Hepatocyte (in vitro differentiated cells): ENCODE measurements at regions not wholly inside any gene's neighbourhood (a gene's known extent, or its start where the extent isn't known, plus 50 kb on each side); places are given as distances from the start of the nearest gene placed in this dataset.

ENCODE experiments used
- DNase-seq: peaks from one replicate; pipeline ENCODE4 v3.0.0-alpha.2; 2016; ENCODE audit warnings: low spot score
- H2AFZ ChIP-seq: fragments of 200-600 bp; sonication (generic); 2 replicates; pipeline ENCODE4 v1.6.0; 2016; ENCODE audit warnings: antibody characterized with exemption, mild to moderate bottlenecking
- H3K27ac ChIP-seq: fragments of 200-600 bp; sonication (generic); 2 replicates; pipeline ENCODE4 v1.5.1; 2016; ENCODE audit warnings: mild to moderate bottlenecking
- H3K27me3 ChIP-seq: fragments of 200-600 bp; sonication (generic); 2 replicates; pipeline ENCODE4 v1.6.1; 2016
- H3K36me3 ChIP-seq: fragments of 200-600 bp; sonication (generic); replicated peaks from 2 replicates; pipeline ENCODE4 v1.5.1; 2016; ENCODE audit warnings: low read depth; ENCODE audit not compliant: insufficient read depth
- H3K4me1 ChIP-seq: fragments of 200-600 bp; sonication (generic); 2 replicates; pipeline ENCODE4 v1.5.1; 2016; ENCODE audit warnings: mild to moderate bottlenecking, moderate library complexity; ENCODE audit not compliant: insufficient read depth
- H3K4me2 ChIP-seq: fragments of 200-600 bp; sonication (generic); 2 replicates; pipeline ENCODE4 v1.6.0; 2016
- H3K4me3 ChIP-seq: fragments of 200-600 bp; sonication (generic); 2 replicates; pipeline ENCODE4 v1.5.1; 2016; ENCODE audit warnings: mild to moderate bottlenecking
- H3K79me2 ChIP-seq: fragments of 200-600 bp; sonication (generic); 2 replicates; pipeline ENCODE4 v1.6.0; 2017; ENCODE audit warnings: mild to moderate bottlenecking
- H3K9me2 ChIP-seq: fragments of 200-600 bp; sonication (generic); replicated peaks from 2 replicates; pipeline ENCODE4 v1.6.0; 2017; ENCODE audit warnings: mild to moderate bottlenecking; ENCODE audit not compliant: insufficient read depth
- H3K9me3 ChIP-seq: fragments of 200-600 bp; sonication (generic); 2 replicates; pipeline ENCODE4 v1.5.1; 2016; ENCODE audit warnings: low read depth, mild to moderate bottlenecking
- H4K20me1 ChIP-seq: fragments of 200-600 bp; sonication (generic); 2 replicates; pipeline ENCODE4 v1.6.0; 2016; ENCODE audit warnings: mild to moderate bottlenecking; ENCODE audit not compliant: insufficient read depth, poor library complexity, severe bottlenecking
- CTCF ChIP-seq: fragments of 200-600 bp; sonication (generic); IDR thresholded peaks from 2 replicates; pipeline ENCODE4 v1.5.1; 2016; ENCODE audit warnings: antibody characterized with exemption, mild to moderate bottlenecking; ENCODE audit not compliant: poor library complexity
- EZH2 ChIP-seq: fragments of 200-600 bp; sonication (generic); IDR thresholded peaks from 2 replicates; pipeline ENCODE4 v1.6.1; 2016; ENCODE audit warnings: antibody characterized with exemption, mild to moderate bottlenecking, borderline replicate concordance
- EZH2phosphoT487 ChIP-seq: fragments of 200-600 bp; sonication (generic); IDR thresholded peaks from one replicate; pipeline ENCODE4 v1.6.1; 2018; ENCODE audit warnings: antibody characterized with exemption, mild to moderate bottlenecking, low read depth, moderate library complexity; ENCODE audit not compliant: unreplicated experiment, severe bottlenecking
- WGBS: methylation state at CpG from one replicate; pipeline ENCODE4 v1.1.6; 2016; ENCODE audit warnings: low lambda C conversion rate; ENCODE audit errors: missing lambda C conversion rate; 5-methylcytosine and 5-hydroxymethylcytosine counted together

GRCh38 chr11:44400431-44400830 lies 90.5 kb upstream of the ALX4 start:
- H3K36me3 ChIP-seq, result no peaks in the 10 kb centered on the region
- H2AFZ ChIP-seq, result no peak overlapping the region
- H3K4me1 ChIP-seq, result no peaks in the 10 kb centered on the region
- H3K9me3 ChIP-seq, result no peaks in the 10 kb centered on the region
- no peak for DNase-seq
- no peak overlapping the region for H3K27ac ChIP-seq
- no peaks in the 10 kb centered on the region for H4K20me1 ChIP-seq
- no peaks in the 10 kb centered on the region for H3K79me2 ChIP-seq
- TF ChIP-seq CTCF (no peak), EZH2 (no peak), EZH2phosphoT487 (no peak)
- H3K4me2 ChIP-seq, result no peak overlapping the region
- no peaks in the 10 kb centered on the region for H3K9me2 ChIP-seq
- 98% methylated on average over 5 of the region's 5 CpGs for WGBS
- H3K27me3 ChIP-seq, result peaks cover 4% of the 10 kb centered on the region
- H3K4me3 ChIP-seq, result no peak overlapping the region

- Histone ChIP-seq H3K27me3 (peaks cover 4% of the 10 kb centered on the region), H3K4me1 (no peaks in the 10 kb centered on the region), H4K20me1 (no peaks in the 10 kb centered on the region), H3K27ac (no peak overlapping the region), H3K79me2 (no peaks in the 10 kb centered on the region), H3K4me3 (no peak overlapping the region), H3K9me3 (no peaks in the 10 kb centered on the region), H2AFZ (no peak overlapping the region), H3K36me3 (no peaks in the 10 kb centered on the region), H3K4me2 (no peak overlapping the region), H3K9me2 (no peaks in the 10 kb centered on the region)
- TF ChIP-seq CTCF, result no peak
- TF ChIP-seq EZH2phosphoT487, result no peak
- no peak for TF ChIP-seq EZH2
- 78% methylated on average over 12 of the region's 12 CpGs for WGBS
- no peak for DNase-seq
These were observed 92.6 kb upstream of the ALX4 start for GRCh38 chr11:44402466-44403075.

- no peak overlapping the region for H3K27ac ChIP-seq
- peaks cover 4% of the 10 kb centered on the region for H3K27me3 ChIP-seq
- no peaks in the 10 kb centered on the region for H3K9me2 ChIP-seq
- no peaks in the 10 kb centered on the region for H3K9me3 ChIP-seq
- no peak overlapping the region for H2AFZ ChIP-seq
- no peak for DNase-seq
- TF ChIP-seq EZH2phosphoT487 (no peak), EZH2 (no peak)
- H3K4me2 ChIP-seq, result no peak overlapping the region
- H3K36me3 ChIP-seq, result no peaks in the 10 kb centered on the region
- no peak overlapping the region for H3K4me3 ChIP-seq
- H3K79me2 ChIP-seq, result no peaks in the 10 kb centered on the region
- WGBS, result 84% methylated on average over 4 of the region's 4 CpGs
- no peaks in the 10 kb centered on the region for H3K4me1 ChIP-seq
- H4K20me1 ChIP-seq, result no peaks in the 10 kb centered on the region
These were observed 93.2 kb upstream of the ALX4 start for GRCh38 chr11:44403176-44403575.

DNA sequence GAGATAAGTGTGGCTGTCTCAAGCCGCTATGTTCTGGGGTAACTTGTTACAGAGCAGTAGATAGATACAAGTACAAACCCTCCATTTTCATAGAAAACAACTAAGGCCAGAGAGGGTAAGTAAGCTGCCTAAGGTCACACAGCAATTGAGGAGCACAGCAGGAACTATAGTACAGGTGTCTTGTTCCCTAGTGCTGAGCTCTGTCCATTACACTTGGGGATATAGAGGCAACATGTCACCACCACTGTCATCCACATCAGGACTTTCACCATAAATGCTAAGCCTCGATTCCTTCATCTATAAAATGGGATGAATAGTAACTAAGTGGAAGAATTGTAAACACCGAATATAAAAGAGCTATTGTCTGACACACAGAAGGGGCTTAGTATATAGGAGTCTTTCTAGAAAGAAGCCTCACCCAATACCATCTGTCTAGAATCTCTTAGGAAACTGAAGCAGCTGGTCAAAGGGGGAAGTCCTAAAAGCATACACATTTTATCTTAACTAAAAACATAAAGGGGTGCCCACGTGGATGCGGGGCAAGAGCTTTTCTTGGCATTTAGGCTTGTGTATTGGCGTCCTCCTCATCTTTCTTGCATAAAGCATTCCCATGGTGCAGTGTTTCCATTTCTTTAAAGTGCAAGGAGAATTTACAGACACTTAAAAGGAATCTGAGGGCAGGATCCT lies 93.8 kb upstream of the ALX4 start:
- 68% methylated on average over 6 of the region's 6 CpGs for WGBS
- TF ChIP-seq CTCF (no peak), EZH2phosphoT487 (no peak), EZH2 (no peak)
- no peaks in the 10 kb centered on the region for H3K4me1 ChIP-seq

More for the DNA sequence above, 93.8 kb upstream of the ALX4 start:
- Histone ChIP-seq H2AFZ (no peak overlapping the region), H3K36me3 (no peaks in the 10 kb centered on the region), H3K4me2 (no peak overlapping the region), H3K27ac (no peak overlapping the region), H3K4me3 (no peak overlapping the region), H3K27me3 (peaks cover 4% of the 10 kb centered on the region), H3K9me2 (no peaks in the 10 kb centered on the region), H3K9me3 (no peaks in the 10 kb centered on the region), H4K20me1 (no peaks in the 10 kb centered on the region), H3K79me2 (no peaks in the 10 kb centered on the region)
- no peak for DNase-seq
